GM23248 (cell line): ENCODE measurements at regions not wholly inside any gene's neighbourhood (a gene's known extent, or its start where the extent isn't known, plus 50 kb on each side); places are given as distances from the start of the nearest gene placed in this dataset.

Experiments used
- DNase-seq: peaks from one replicate; pipeline ENCODE4 v3.0.0-alpha.2; 2015
- H2AFZ ChIP-seq: fragments of 200-600 bp; sonication (generic); 2 replicates; pipeline ENCODE4 v1.6.1; 2016; ENCODE audit warnings: antibody characterized with exemption
- H3F3A ChIP-seq: fragments of 200-600 bp; sonication (generic); 2 replicates; pipeline ENCODE4 v1.6.1; 2016; ENCODE audit warnings: mild to moderate bottlenecking, antibody characterized with exemption, mixed run types; ENCODE audit not compliant: insufficient read depth
- H3K27ac ChIP-seq: fragments of 200-600 bp; sonication (generic); 2 replicates; pipeline ENCODE4 v1.5.1; 2016; ENCODE audit warnings: mild to moderate bottlenecking
- H3K27me3 ChIP-seq: fragments of 200-600 bp; sonication (generic); replicated peaks from 2 replicates; pipeline ENCODE4 v1.6.1; 2016; ENCODE audit warnings: mild to moderate bottlenecking; ENCODE audit not compliant: insufficient read depth
- H3K36me3 ChIP-seq: fragments of 200-600 bp; sonication (generic); 2 replicates; pipeline ENCODE4 v1.6.1; 2016; ENCODE audit warnings: low read depth, mild to moderate bottlenecking
- H3K4me1 ChIP-seq: fragments of 200-600 bp; sonication (generic); 2 replicates; pipeline ENCODE4 v1.6.1; 2016; ENCODE audit warnings: mild to moderate bottlenecking; ENCODE audit not compliant: insufficient read depth
- H3K4me2 ChIP-seq: fragments of 200-600 bp; sonication (generic); one replicate; pipeline ENCODE4 v1.6.1; 2016; ENCODE audit warnings: mild to moderate bottlenecking; ENCODE audit not compliant: unreplicated experiment
- H3K4me3 ChIP-seq: fragments of 200-600 bp; sonication (generic); 2 replicates; pipeline ENCODE4 v1.5.1; 2016; ENCODE audit warnings: mild to moderate bottlenecking
- H3K79me2 ChIP-seq: fragments of 200-600 bp; sonication (generic); 2 replicates; pipeline ENCODE4 v1.6.1; 2016; ENCODE audit warnings: mild to moderate bottlenecking; ENCODE audit not compliant: insufficient read depth
- H3K9ac ChIP-seq: fragments of 200-600 bp; sonication (generic); 2 replicates; pipeline ENCODE4 v1.6.1; 2016; ENCODE audit warnings: mild to moderate bottlenecking
- H3K9me2 ChIP-seq: fragments of 200-600 bp; sonication (generic); 2 replicates; pipeline ENCODE4 v1.6.1; 2016; ENCODE audit warnings: mixed run types, mild to moderate bottlenecking, moderate library complexity; ENCODE audit not compliant: insufficient read depth
- H3K9me3 ChIP-seq: fragments of 200-600 bp; sonication (generic); one replicate; pipeline ENCODE4 v1.6.1; 2017; ENCODE audit warnings: low read depth
- H4K20me1 ChIP-seq: fragments of 200-600 bp; sonication (generic); 2 replicates; pipeline ENCODE4 v1.6.0; 2016; ENCODE audit not compliant: insufficient read depth
- EZH2 ChIP-seq: fragments of 200-600 bp; sonication (generic); IDR thresholded peaks from 2 replicates; pipeline ENCODE4 v1.6.1; 2018; ENCODE audit warnings: antibody characterized with exemption, mild to moderate bottlenecking; ENCODE audit not compliant: insufficient read depth, poor library complexity, severe bottlenecking
- EZH2phosphoT487 ChIP-seq: fragments of 200-600 bp; sonication (generic); IDR thresholded peaks from 2 replicates; pipeline ENCODE4 v1.6.1; 2018; ENCODE audit warnings: antibody characterized with exemption, moderate library complexity, mild to moderate bottlenecking, low read depth; ENCODE audit not compliant: insufficient read depth
- WGBS, 2 experiments: methylation state at CpG; one replicate each; pipeline ENCODE4 v1.1.6; 2015 to 2017; ENCODE audit warnings: low lambda C conversion rate in 2 of 2, low coverage in 1 of 2; ENCODE audit errors: missing lambda C conversion rate in 2 of 2; 5-methylcytosine and 5-hydroxymethylcytosine counted together
- in situ Hi-C: fragments of 300-500 bp; cut with MboI; formaldehyde crosslinking; loops from 2 replicates; pipeline ENCODE4 v1.15.0; 2020

DNA sequence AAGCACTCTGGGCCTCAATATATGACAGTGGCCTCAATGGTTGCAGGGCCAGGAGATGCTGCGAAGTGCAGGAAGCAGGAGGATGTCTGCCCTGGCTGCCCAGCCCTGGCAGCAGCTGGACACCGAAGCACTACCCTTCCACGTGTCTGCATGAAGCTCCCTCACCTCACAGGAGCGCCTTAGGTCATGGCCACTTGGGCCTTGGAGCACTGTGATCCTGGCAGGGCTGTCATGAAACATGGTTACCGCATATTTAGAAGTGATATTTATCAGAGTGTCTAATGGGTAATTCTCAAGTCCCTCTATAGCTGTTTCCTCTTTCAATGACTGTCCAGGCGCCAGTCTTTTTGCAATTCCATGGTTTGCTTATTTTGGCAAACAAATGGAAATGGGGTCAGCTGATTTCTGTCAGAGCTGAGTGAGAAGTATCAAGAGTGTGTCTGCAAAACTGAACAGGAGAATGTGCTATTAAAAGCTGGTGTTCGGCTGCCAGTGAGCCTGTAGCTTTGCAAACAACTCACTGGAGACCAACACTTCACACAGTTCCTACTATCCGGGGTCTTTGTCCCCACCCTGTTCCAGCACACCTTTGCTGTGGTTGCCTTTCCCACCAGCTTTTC lies 285.9 kb downstream of the KIF4B start:
- H3K9me2 ChIP-seq: no peaks in the 10 kb centered on the region
- TF ChIP-seq EZH2phosphoT487 (no peak), EZH2 (no peak)
- no peaks in the 10 kb centered on the region for H4K20me1 ChIP-seq
- H3K4me2 ChIP-seq: no peak overlapping the region
- no peaks in the 10 kb centered on the region for H3K27me3 ChIP-seq
- no peaks in the 10 kb centered on the region for H3K79me2 ChIP-seq
- no peak for DNase-seq
- H3K4me3 ChIP-seq: no peak overlapping the region
- H3K9ac ChIP-seq: no peak overlapping the region
- H3K4me1 ChIP-seq: no peaks in the 10 kb centered on the region
- no peaks in the 10 kb centered on the region for H3F3A ChIP-seq
- in situ Hi-C loops: no loop called here
- no peaks in the 10 kb centered on the region for H3K9me3 ChIP-seq
- no peak overlapping the region for H2AFZ ChIP-seq
- H3K27ac ChIP-seq: no peak overlapping the region
- no peaks in the 10 kb centered on the region for H3K36me3 ChIP-seq
- WGBS, 2 experiments: 26 to 31% methylated on average over 8 of the region's 8 CpGs

- H3K36me3 ChIP-seq: no peaks in the 10 kb centered on the region
- in situ Hi-C loops: no loop called here
- no peaks in the 10 kb centered on the region for H3K9me3 ChIP-seq
- TF ChIP-seq EZH2phosphoT487 (no peak), EZH2 (no peak)
- H3K9ac ChIP-seq: no peak overlapping the region
- no peaks in the 10 kb centered on the region for H3K4me1 ChIP-seq
- no peaks in the 10 kb centered on the region for H3K79me2 ChIP-seq
- H3K9me2 ChIP-seq: no peaks in the 10 kb centered on the region
- H2AFZ ChIP-seq: no peak overlapping the region
- no peaks in the 10 kb centered on the region for H3K27me3 ChIP-seq
- no peak overlapping the region for H3K4me3 ChIP-seq
- no peaks in the 10 kb centered on the region for H4K20me1 ChIP-seq
- DNase-seq: no peak
- H3F3A ChIP-seq: no peaks in the 10 kb centered on the region
- 17 to 35% methylated on average over 3 of the region's 3 CpGs for WGBS, 2 experiments
- no peak overlapping the region for H3K4me2 ChIP-seq
- H3K27ac ChIP-seq: no peak overlapping the region
Measured at GRCh38 chr5:155303120-155303519, 289.6 kb downstream of the KIF4B start.

GRCh38 chr5:155307229-155307628 lies 293.7 kb downstream of the KIF4B start:
- no peaks in the 10 kb centered on the region for H3K27me3 ChIP-seq
- in situ Hi-C loops: no loop called here
- H3K9me2 ChIP-seq: no peaks in the 10 kb centered on the region
- H3K36me3 ChIP-seq: no peaks in the 10 kb centered on the region
- H4K20me1 ChIP-seq: no peaks in the 10 kb centered on the region
- H3F3A ChIP-seq: no peaks in the 10 kb centered on the region
- no peak overlapping the region for H3K9ac ChIP-seq
- TF ChIP-seq EZH2: no peak
- TF ChIP-seq EZH2phosphoT487: no peak
- DNase-seq: no peak
- no peaks in the 10 kb centered on the region for H3K79me2 ChIP-seq
- H3K4me1 ChIP-seq: no peaks in the 10 kb centered on the region
- no peak overlapping the region for H3K4me2 ChIP-seq
- H3K27ac ChIP-seq: no peak overlapping the region
- H3K9me3 ChIP-seq: no peaks in the 10 kb centered on the region
- H3K4me3 ChIP-seq: no peak overlapping the region
- no peak overlapping the region for H2AFZ ChIP-seq
- 52 to 68% methylated on average over 3 of the region's 3 CpGs for WGBS, 2 experiments

GRCh38 chr5:155308289-155308688 lies 294.7 kb downstream of the KIF4B start:
- no peaks in the 10 kb centered on the region for H3K79me2 ChIP-seq
- in situ Hi-C loops: no loop called here
- H3K27ac ChIP-seq: no peak overlapping the region
- H2AFZ ChIP-seq: no peak overlapping the region
- H3K9ac ChIP-seq: no peak overlapping the region
- TF ChIP-seq EZH2phosphoT487 (no peak), EZH2 (no peak)
- no peak overlapping the region for H3K4me2 ChIP-seq
- H3K4me3 ChIP-seq: no peak overlapping the region
- no peak for DNase-seq
- no peaks in the 10 kb centered on the region for H4K20me1 ChIP-seq
- no peaks in the 10 kb centered on the region for H3K36me3 ChIP-seq
- H3F3A ChIP-seq: no peaks in the 10 kb centered on the region
- no peaks in the 10 kb centered on the region for H3K9me3 ChIP-seq
- no peaks in the 10 kb centered on the region for H3K4me1 ChIP-seq
- no peaks in the 10 kb centered on the region for H3K27me3 ChIP-seq
- no peaks in the 10 kb centered on the region for H3K9me2 ChIP-seq

DNA sequence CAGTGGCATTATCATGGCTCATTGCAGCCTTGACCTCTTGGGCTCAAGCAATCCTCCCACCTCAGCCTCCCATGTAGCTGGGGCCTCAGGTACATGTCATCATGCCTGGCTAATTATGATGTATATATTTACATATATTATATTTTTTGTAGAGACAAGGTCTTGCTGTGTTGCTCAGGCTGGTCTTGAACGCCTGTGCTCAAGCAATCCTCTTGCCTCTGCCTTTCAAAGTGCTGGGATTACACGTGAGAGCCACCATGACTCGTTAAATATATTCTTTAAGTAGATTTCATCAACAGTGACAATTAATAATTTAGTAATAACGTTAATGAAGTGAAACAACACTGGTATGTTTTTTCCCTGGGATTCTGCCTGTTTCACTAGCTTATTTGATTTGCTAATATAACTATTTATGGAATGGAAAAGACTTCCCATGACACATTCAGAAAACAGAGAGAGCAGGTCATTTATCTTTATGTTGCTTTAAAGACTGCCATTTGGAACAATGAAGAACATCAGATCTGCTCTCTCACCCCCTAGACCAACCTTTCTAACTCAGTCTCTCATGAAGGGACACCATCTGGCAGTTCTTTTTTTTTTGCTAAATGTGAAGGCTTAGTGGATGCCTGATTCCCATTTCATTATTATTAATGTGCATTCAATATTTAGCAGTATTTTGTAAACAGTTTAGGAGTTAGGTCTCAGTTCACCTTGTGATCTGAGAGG lies 295.6 kb downstream of the KIF4B start:
- in situ Hi-C loops: no loop called here
- H4K20me1 ChIP-seq: no peaks in the 10 kb centered on the region
- no peaks in the 10 kb centered on the region for H3F3A ChIP-seq
- 1 to 2% methylated on average over 4 of the region's 4 CpGs for WGBS, 2 experiments
- no peak overlapping the region for H3K4me3 ChIP-seq
- DNase-seq: no peak
- no peak overlapping the region for H2AFZ ChIP-seq
- H3K27me3 ChIP-seq: no peaks in the 10 kb centered on the region
- no peaks in the 10 kb centered on the region for H3K9me3 ChIP-seq
- H3K27ac ChIP-seq: no peak overlapping the region
- no peak for TF ChIP-seq EZH2phosphoT487
- TF ChIP-seq EZH2: no peak
- no peak overlapping the region for H3K9ac ChIP-seq
- no peaks in the 10 kb centered on the region for H3K79me2 ChIP-seq
- H3K4me1 ChIP-seq: no peaks in the 10 kb centered on the region
- H3K36me3 ChIP-seq: no peaks in the 10 kb centered on the region
- H3K9me2 ChIP-seq: no peaks in the 10 kb centered on the region
- H3K4me2 ChIP-seq: no peak overlapping the region
